ENCODE measurements at regions not wholly inside any gene's neighbourhood (a gene's known extent, or its start where the extent isn't known, plus 50 kb on each side); places are given as distances from the start of the nearest gene placed in this dataset.

GRCh38 chr10:61119573-61119972 lies 175.6 kb upstream of the RHOBTB1 start:
- no peak overlapping the region for H3K4me3 ChIP-seq
- H3K36me3 ChIP-seq, result no peaks in the 10 kb centered on the region
- TF ChIP-seq CTCF (IDR thresholded peaks at IDR 0.05), result no peak
- H3K27me3 ChIP-seq, result no peaks in the 10 kb centered on the region
- ATAC-seq, result no peak
- H3K9me3 ChIP-seq, result no peaks in the 10 kb centered on the region
- no peak overlapping the region for H3K27ac ChIP-seq
- no peaks in the 10 kb centered on the region for H3K4me1 ChIP-seq
- intact Hi-C loops (cut with DNase I), result no loop called here
- no peak for DNase-seq

- H3K27ac ChIP-seq, result no peak overlapping the region
- no peak for TF ChIP-seq CTCF (IDR thresholded peaks at IDR 0.05)
- H3K4me1 ChIP-seq, result no peaks in the 10 kb centered on the region
- no peak overlapping the region for H3K4me3 ChIP-seq
- no peak for ATAC-seq
- DNase-seq, result no peak
- no peaks in the 10 kb centered on the region for H3K9me3 ChIP-seq
- no peaks in the 10 kb centered on the region for H3K27me3 ChIP-seq
- no peaks in the 10 kb centered on the region for H3K36me3 ChIP-seq
- intact Hi-C loops (cut with DNase I), result no loop called here
Measured at GRCh38 chr10:61115897-61116296, 171.9 kb upstream of the RHOBTB1 start.

DNA sequence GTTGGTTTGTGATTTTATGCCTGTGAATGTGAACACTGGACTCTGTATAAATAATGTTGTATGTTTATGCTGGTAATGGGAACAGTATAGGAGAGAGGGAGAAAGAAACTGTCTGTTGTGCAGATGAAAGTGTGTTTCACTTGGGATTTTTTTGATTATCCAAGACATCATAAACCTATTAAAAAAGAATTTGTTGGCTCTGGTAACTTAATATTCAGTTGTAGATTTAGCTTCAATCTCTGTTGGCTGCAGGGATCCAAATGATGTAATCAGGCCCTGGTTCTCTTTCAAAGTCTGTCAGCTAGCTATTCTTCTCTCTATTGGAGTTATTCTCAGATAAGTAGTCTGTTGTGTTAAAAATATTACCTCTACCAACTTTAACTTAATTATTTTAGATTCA lies 168.8 kb upstream of the RHOBTB1 start:
- peak in 2 of 4 donors; percentile 12 to 19 for DNase-seq
- Histone ChIP-seq H3K27me3 (no peaks in the 10 kb centered on the region), H3K4me3 (no peak overlapping the region), H3K9me3 (no peaks in the 10 kb centered on the region), H3K4me1 (no peaks in the 10 kb centered on the region), H3K36me3 (no peaks in the 10 kb centered on the region), H3K27ac (no peak overlapping the region)
- TF ChIP-seq CTCF (IDR thresholded peaks at IDR 0.05), result no peak
- intact Hi-C loops (cut with DNase I), result no loop called here
- no peak for ATAC-seq

DNA sequence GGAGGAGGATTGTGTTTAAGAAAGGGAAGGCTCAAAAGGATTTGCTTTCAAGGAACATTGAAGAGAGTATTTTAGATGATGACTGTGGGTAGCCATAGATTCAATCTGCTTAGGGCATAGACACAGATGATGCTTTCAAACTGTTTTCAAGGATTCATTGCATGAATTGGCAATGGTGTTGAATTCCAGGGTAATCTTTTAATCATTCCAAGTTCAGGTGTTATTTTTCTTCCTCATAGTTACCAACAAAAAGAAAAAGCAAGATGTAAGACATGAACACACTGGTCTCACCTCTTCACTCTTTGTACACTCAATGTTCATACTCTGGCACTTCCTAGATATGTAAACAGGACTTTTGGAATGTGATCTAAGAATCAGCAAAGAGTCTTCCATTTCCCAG lies 167.0 kb upstream of the RHOBTB1 start:
- no peaks in the 10 kb centered on the region for H3K36me3 ChIP-seq
- no peaks in the 10 kb centered on the region for H3K27me3 ChIP-seq
- ATAC-seq (no peak), DNase-seq (no peak)
- intact Hi-C loops (cut with DNase I), result no loop called here
- H3K4me1 ChIP-seq, result no peaks in the 10 kb centered on the region
- no peak for TF ChIP-seq CTCF (IDR thresholded peaks at IDR 0.05)
- no peaks in the 10 kb centered on the region for H3K9me3 ChIP-seq
- no peak overlapping the region for H3K4me3 ChIP-seq
- no peak overlapping the region for H3K27ac ChIP-seq

GRCh38 chr10:61110188-61110844 lies 166.3 kb upstream of the RHOBTB1 start:
- Histone ChIP-seq H3K9me3 (no peaks in the 10 kb centered on the region), H3K4me3 (no peak overlapping the region), H3K27me3 (no peaks in the 10 kb centered on the region), H3K36me3 (no peaks in the 10 kb centered on the region), H3K4me1 (no peaks in the 10 kb centered on the region), H3K27ac (no peak overlapping the region)
- ATAC-seq, result no peak
- no peak for TF ChIP-seq CTCF (IDR thresholded peaks at IDR 0.05)
- intact Hi-C loops (cut with DNase I), result no loop called here
- peak in 1 of 4 donors; percentile 4 for DNase-seq

Data from left lung (tissue), 4 donors.